Right ventricle myocardium superior (tissue), 1 donor: ENCODE measurements at regions not wholly inside any gene's neighbourhood (a gene's known extent, or its start where the extent isn't known, plus 50 kb on each side); places are given as distances from the start of the nearest gene placed in this dataset.
"Not testable (repeated sequence)": the region's sequence is repeated elsewhere in the genome, so short reads cannot be mapped to it uniquely, and the experiment has no call there.

Source experiments
- ATAC-seq: fragments of 200-7000 bp; cut with Tn5 transposase; one replicate; pipeline ENCODE4 v1.9.1; 2020; ENCODE audit warnings: mild to moderate bottlenecking; ENCODE audit not compliant: poor library complexity
- DNase-seq: peaks from one replicate; pipeline ENCODE4 v3.0.0-alpha.2; 2020
- intact Hi-C: fragments of 100-400 bp; cut with DNase I; formaldehyde crosslinking; loops from one replicate; pipeline ENCODE4 v1.11.2; 2022
- donor health status: DM: no; HTN: yes; CAD: no; lungs with severe emphysema.

- intact Hi-C loops: no loop called here
- no peak for DNase-seq
- ATAC-seq: no peak
These were observed 393.5 kb upstream of the NRSN1 start for GRCh38 chr6:23732521-23732920.

DNA sequence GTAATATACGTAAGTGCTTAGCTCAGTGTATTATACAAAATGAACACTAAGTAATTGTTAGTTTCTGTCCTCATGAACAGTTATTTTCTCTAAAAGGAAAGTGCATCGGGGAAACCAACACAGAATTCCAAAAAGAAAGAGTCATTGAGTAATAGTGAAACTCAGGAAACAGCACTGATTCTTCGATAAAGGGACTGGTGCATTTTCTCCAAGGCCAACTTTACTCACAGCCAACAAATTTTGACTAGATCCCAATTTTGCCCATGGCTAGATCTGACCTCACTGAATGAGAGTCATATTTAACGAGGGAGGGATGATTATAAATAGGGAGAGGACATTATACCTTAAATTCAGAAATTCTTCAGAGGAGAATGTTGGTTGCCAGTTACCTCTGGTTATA is 390.9 kb upstream of the NRSN1 start:
- ATAC-seq: no peak

GRCh38 chr6:23736577-23736976 is 389.4 kb upstream of the NRSN1 start:
- no peak for ATAC-seq
- intact Hi-C loops: no loop called here
- no peak for DNase-seq

More for the DNA sequence above, 390.9 kb upstream of the NRSN1 start:
- DNase-seq: no peak
- intact Hi-C loops: no loop called here

DNA sequence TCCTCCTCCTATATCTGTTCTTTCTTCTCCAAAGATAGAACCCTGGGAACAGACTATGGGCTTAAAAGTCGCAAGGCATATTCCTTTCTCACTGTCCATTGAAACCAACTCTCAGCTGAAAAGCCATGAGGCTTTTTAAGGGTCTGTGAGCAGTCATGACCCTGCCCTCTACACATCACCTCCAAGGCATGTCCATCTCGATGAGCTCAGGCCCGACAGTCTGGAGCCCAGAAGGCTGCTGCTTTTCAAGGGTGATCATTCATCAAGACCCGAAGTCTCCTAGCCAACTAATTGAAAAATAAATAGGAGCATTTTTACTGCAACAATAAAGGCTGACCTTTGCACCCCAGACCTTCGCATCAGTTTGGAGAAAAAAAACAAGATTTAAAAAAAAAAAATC is 378.8 kb upstream of the NRSN1 start:
- ATAC-seq: no peak
- no peak for DNase-seq
- intact Hi-C loops: no loop called here

GRCh38 chr6:23752414-23752813 is 373.6 kb upstream of the NRSN1 start:
- intact Hi-C loops: no loop called here
- DNase-seq: no peak
- ATAC-seq: no peak

- intact Hi-C loops: no loop called here
- DNase-seq (no peak), ATAC-seq (no peak)
These were observed 371.8 kb upstream of the NRSN1 start for GRCh38 chr6:23754197-23754596.

DNA sequence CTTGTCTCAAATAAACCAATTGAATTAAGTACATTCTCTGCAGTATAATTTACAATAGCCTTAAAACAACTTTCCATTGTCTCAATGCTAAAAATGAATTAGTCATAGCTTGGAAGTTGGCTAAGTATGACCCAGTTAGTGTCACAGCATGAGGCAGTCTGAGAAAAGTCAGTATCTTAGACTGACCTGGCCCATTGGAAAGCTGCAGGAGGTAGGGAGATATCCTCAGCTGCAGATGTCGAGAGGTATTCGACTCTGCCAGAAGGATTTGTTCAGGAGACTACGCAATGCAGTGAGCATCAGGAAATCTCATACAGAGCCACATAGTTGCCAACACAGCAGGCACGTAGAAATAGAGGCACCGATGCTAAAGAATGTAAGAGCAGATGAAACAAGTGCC is 350.9 kb upstream of the NRSN1 start:
- ATAC-seq (no peak), DNase-seq (no peak)
- intact Hi-C loops: no loop called here

DNA sequence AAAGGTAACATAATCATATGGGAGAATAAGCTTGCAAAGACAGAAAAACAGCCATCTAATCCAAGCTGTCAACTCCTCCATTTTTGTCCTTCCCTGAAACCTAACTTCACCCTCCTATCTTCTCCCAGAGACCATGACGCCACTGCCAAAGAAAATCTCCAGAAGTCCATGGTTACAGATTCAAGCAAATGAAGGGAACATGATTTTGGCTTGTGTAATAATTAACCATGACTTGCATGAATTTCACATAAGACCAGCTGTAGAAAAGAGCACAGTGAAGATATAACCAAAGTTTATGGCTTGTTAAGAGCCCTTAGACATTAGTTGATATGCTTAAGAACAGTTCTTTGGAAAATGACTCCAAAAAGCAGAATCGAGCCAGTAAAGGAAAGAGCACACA is 342.1 kb upstream of the NRSN1 start:
- intact Hi-C loops: no loop called here
- DNase-seq (no peak), ATAC-seq (no peak)

- intact Hi-C loops: no loop called here
- no peak for DNase-seq
- no peak for ATAC-seq
These were observed 341.6 kb upstream of the NRSN1 start for GRCh38 chr6:23784301-23784919.

- ATAC-seq (no peak), DNase-seq (no peak)
- intact Hi-C loops: no loop called here
These were observed 335.3 kb upstream of the NRSN1 start for GRCh38 chr6:23790756-23791155.

DNA sequence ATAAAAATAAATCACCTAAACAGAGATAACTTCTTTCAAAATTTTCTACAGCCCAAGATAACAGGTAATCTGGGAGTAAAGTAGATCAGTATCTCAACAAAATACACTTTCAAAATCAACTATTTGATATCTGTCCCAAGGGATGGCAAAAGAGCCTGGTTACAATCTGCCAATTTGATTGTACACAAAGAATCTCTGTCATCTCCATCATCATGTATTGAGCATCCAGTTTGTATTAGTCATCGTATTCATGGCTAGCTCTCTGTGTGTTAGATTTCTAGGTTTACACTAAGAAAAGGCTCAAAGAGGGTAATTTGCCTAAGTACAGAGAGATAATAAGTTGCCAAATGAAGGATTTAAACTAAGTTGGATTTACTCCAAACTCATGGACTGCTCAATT is 329.0 kb upstream of the NRSN1 start:
- ATAC-seq (no peak), DNase-seq (no peak)
- intact Hi-C loops: no loop called here

GRCh38 chr6:23804289-23804688 is 321.7 kb upstream of the NRSN1 start:
- intact Hi-C loops, DNase-seq, ATAC-seq: not testable (repeated sequence)

DNA sequence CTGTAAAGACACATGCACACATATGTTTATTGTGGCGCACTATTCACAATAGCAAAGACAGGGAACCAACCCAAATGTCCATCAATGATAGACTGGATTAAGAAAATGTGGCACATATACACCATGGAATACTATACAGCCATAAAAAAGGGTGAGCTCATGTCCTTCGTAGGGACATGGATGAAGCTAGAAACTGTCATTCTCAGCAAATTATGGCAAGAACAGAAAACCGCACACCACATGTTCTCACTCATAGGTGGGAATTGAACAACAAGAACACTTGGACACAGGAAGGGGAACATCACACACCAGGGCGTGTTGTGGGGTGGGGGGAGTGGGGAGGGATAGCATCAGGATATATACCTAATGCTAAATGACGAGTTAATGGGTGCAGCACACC is 304.9 kb upstream of the NRSN1 start:
- ATAC-seq, intact Hi-C loops, DNase-seq: not testable (repeated sequence)

- no peak for DNase-seq
- ATAC-seq: no peak
- intact Hi-C loops: no loop called here
These were observed 302.6 kb upstream of the NRSN1 start for GRCh38 chr6:23823421-23823820.

DNA sequence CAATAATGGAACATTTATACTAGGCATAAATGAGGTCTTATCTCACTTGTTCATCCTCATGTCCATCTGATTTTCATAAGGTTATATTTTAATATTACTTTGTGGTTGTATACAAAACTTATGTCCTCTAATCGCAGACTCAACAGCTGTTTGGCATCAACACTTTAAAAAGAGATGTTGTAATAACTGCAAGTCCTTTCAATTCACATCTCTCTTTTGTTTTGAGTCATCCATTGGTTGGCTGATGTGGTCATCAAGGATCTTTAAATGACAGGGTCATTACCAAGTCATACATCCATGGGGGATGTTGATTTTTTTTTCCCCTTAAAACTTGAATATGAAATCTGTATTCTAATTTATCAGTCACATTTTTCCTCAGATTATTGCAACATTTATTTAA is 299.4 kb upstream of the NRSN1 start:
- DNase-seq (no peak), ATAC-seq (no peak)
- intact Hi-C loops: no loop called here

DNA sequence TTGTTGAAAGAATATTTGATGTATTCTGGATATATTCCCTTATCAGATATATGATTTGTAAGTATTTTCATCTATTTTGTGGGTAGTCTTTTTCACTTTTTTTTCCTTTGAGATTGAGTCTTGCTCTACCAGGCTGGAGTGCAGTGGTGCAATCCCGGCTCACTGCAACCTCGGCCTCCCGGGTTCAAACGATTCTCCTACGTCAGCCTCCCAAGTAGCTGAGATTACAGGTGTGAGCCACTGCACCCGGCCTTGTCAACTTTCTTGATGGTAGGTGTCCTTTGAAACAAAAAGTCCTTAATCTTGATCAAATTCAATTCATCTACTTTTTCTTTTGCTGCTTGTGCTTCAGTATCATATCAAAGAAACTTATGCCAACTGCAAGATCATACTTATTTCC is 297.2 kb upstream of the NRSN1 start:
- no peak for ATAC-seq
- no peak for DNase-seq
- intact Hi-C loops: no loop called here

DNA sequence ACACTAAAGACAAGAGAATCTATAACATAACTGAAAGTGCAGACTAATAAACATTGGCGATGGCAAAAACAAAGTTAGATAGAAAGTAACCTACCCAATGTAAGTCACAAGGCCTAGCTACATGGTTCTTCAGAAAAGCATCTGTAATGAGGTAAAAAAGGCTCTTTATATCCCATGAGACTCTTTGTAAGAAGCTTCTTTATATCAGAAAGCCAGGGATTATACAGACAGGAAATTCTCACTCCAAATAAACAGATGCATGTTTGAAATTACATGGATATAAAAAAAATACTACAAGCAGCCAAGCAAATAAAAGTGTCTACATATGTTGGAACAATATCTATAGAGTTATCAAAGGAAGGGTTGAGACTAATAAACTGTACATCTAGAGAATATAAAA is 284.9 kb upstream of the NRSN1 start:
- intact Hi-C loops: no loop called here
- no peak for DNase-seq
- no peak for ATAC-seq

DNA sequence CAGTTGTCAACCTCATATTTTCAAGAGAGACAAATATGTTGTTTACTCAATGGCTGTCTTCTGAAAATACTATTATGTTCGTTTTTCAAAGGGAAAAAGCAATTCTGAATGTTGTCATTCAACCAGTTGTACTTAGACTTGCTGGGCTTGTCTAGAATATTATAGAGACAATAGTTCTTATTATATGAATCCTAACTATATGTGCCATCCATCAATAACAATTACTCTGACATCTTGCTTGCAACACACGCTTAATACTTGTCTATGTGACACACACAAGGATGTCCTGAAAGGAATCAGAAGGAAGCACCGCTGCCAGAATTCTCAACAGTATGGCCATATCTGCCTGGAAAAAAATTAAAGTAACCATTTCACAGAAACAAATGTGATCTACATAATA is 283.3 kb upstream of the NRSN1 start:
- ATAC-seq (no peak), DNase-seq (no peak)
- intact Hi-C loops: no loop called here

GRCh38 chr6:23851522-23851921 is 274.5 kb upstream of the NRSN1 start:
- no peak for DNase-seq
- intact Hi-C loops: no loop called here
- ATAC-seq: no peak

DNA sequence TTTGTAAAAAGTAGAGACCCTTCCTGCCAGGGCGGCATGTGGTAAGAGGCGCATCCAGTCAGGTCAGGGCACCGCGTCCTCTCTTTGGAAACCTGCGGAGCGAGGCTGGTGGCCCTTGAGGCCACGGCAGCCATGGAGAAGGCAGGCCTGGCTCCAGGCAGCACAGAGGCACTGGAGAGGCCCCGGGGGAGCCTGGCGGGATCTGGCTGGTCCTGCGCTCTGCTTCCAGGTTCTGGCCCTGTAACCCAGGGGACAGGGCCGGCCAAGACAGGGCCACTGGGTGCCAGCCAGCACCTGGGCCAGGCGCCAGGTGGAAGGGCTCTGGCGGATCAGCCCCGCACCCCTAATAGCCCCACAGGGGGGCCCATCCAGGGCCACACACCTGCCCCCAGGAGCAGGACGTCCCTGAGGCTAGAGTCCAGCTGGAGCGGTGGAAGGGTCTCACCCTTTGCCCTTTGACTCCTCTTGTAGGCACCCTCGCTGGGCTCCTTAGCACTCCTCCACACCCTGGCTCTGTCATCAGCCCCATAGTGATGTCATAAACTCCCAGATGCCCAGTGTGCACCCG is 272.4 kb upstream of the NRSN1 start:
- DNase-seq, ATAC-seq, intact Hi-C loops: not testable (repeated sequence)

- DNase-seq, intact Hi-C loops, ATAC-seq: not testable (repeated sequence)
These were observed 271.9 kb upstream of the NRSN1 start for GRCh38 chr6:23854154-23854553.
